GM23338 (cell line): ENCODE measurements at regions not wholly inside any gene's neighbourhood (a gene's known extent, or its start where the extent isn't known, plus 50 kb on each side); places are given as distances from the start of the nearest gene placed in this dataset.
A peak's percentile ranks its signal among the peaks of the same experiment; 100 is the strongest.

Experiments
- ATAC-seq: fragments of 200-7000 bp; cut with Tn5 transposase; 3 replicates; pipeline ENCODE4 v1.9.1; 2020
- DNase-seq: peaks from one replicate; pipeline ENCODE4 v3.0.0-alpha.2; 2015; ENCODE audit warnings: low spot score
- H2AFZ ChIP-seq: fragments of 200-600 bp; sonication (generic); 2 replicates; pipeline ENCODE4 v1.8.0; 2016; ENCODE audit warnings: antibody characterized with exemption, mild to moderate bottlenecking, moderate library complexity
- H3F3A ChIP-seq: fragments of 200-600 bp; sonication (generic); replicated peaks from 2 replicates; pipeline ENCODE4 v1.8.0; 2017; ENCODE audit warnings: antibody characterized with exemption, mixed run types, low read depth
- H3K27ac ChIP-seq: fragments of 200-600 bp; sonication (generic); 2 replicates; pipeline ENCODE4 v1.6.1; 2016; ENCODE audit warnings: low read depth
- H3K27me3 ChIP-seq: fragments of 200-600 bp; sonication (generic); 2 replicates; pipeline ENCODE4 v1.8.0; 2016; ENCODE audit warnings: mild to moderate bottlenecking, mixed run types, moderate library complexity; ENCODE audit not compliant: insufficient read depth
- H3K36me3 ChIP-seq: fragments of 200-600 bp; sonication (generic); 2 replicates; pipeline ENCODE4 v1.8.0; 2016; ENCODE audit warnings: mild to moderate bottlenecking; ENCODE audit not compliant: insufficient read depth
- H3K4me1 ChIP-seq: fragments of 200-600 bp; sonication (generic); 2 replicates; pipeline ENCODE4 v1.8.0; 2016; ENCODE audit warnings: mild to moderate bottlenecking, moderate library complexity; ENCODE audit not compliant: insufficient read depth
- H3K4me2 ChIP-seq: fragments of 200-600 bp; sonication (generic); 2 replicates; pipeline ENCODE4 v1.7.1; 2017; ENCODE audit warnings: mixed run types
- H3K4me3 ChIP-seq: fragments of 200-600 bp; sonication (generic); 2 replicates; pipeline ENCODE4 v1.6.1; 2016; ENCODE audit warnings: mixed run types
- H3K79me2 ChIP-seq: fragments of 200-600 bp; sonication (generic); replicated peaks from 2 replicates; pipeline ENCODE4 v1.8.0; 2017; ENCODE audit warnings: mild to moderate bottlenecking; ENCODE audit not compliant: insufficient read depth
- H3K9me2 ChIP-seq: fragments of 200-600 bp; sonication (generic); 2 replicates; pipeline ENCODE4 v1.8.0; 2017; ENCODE audit not compliant: insufficient read depth
- H4K20me1 ChIP-seq: fragments of 200-600 bp; sonication (generic); replicated peaks from 2 replicates; pipeline ENCODE4 v1.8.0; 2017; ENCODE audit warnings: mild to moderate bottlenecking; ENCODE audit not compliant: insufficient read depth
- H3K27ac Mint-ChIP-seq: 2 replicates; pipeline ENCODE4 v1.8.0; 2020; ENCODE audit warnings: inconsistent platforms, mild to moderate bottlenecking, moderate library complexity, mixed read lengths
- H3K27me3 Mint-ChIP-seq: 3 replicates; pipeline ENCODE4 v1.8.0; 2022; ENCODE audit warnings: low read depth, mild to moderate bottlenecking, moderate library complexity, mixed read lengths, inconsistent platforms; ENCODE audit not compliant: insufficient read depth, poor library complexity
- H3K36me3 Mint-ChIP-seq: 3 replicates; pipeline ENCODE4 v1.8.0; 2021; ENCODE audit warnings: low read depth, mild to moderate bottlenecking, inconsistent platforms, moderate library complexity, mixed read lengths
- H3K4me1 Mint-ChIP-seq: 3 replicates; pipeline ENCODE4 v1.8.0; 2020; ENCODE audit warnings: mild to moderate bottlenecking, inconsistent platforms, mixed read lengths
- H3K4me3 Mint-ChIP-seq: 3 replicates; pipeline ENCODE4 v1.8.0; 2021; ENCODE audit warnings: moderate library complexity, mild to moderate bottlenecking, inconsistent platforms, mixed read lengths
- H3K9me3 Mint-ChIP-seq: 3 replicates; pipeline ENCODE4 v1.8.0; 2020; ENCODE audit warnings: moderate library complexity, mild to moderate bottlenecking, inconsistent platforms, mixed read lengths
- CREB1 ChIP-seq: fragments of 250-450 bp; sonication (Bioruptor Pico); IDR thresholded peaks from 2 replicates; pipeline ENCODE4 v1.5.0; 2020; ENCODE audit warnings: low read depth, mild to moderate bottlenecking, moderate library complexity
- ETS1 ChIP-seq: IDR thresholded peaks from 2 replicates; pipeline ENCODE4 v1.6.1; 2016; ENCODE audit warnings: antibody characterized with exemption
- EZH2 ChIP-seq: fragments of 200-600 bp; sonication (generic); IDR thresholded peaks from one replicate; pipeline ENCODE4 v1.8.0; 2017; ENCODE audit warnings: antibody characterized with exemption, mild to moderate bottlenecking, low read depth; ENCODE audit not compliant: unreplicated experiment
- EZH2phosphoT487 ChIP-seq: fragments of 200-600 bp; sonication (generic); IDR thresholded peaks from one replicate; pipeline ENCODE4 v1.8.1; 2018; ENCODE audit warnings: antibody characterized with exemption; ENCODE audit not compliant: unreplicated experiment
- JUNB ChIP-seq: IDR thresholded peaks from one replicate; pipeline ENCODE4 v1.6.1; 2016; ENCODE audit warnings: antibody characterized with exemption; ENCODE audit not compliant: unreplicated experiment
- NANOG ChIP-seq: IDR thresholded peaks from 2 replicates; pipeline ENCODE4 v1.6.1; 2016; ENCODE audit warnings: antibody characterized with exemption, borderline replicate concordance
- POLR2AphosphoS5 ChIP-seq: IDR thresholded peaks from 2 replicates; pipeline ENCODE4 v1.6.1; 2016; ENCODE audit warnings: antibody characterized with exemption, low read depth
- REST ChIP-seq: IDR thresholded peaks from one replicate; pipeline ENCODE4 v1.6.1; 2018; ENCODE audit warnings: antibody characterized with exemption; ENCODE audit not compliant: unreplicated experiment
- ZNF331 ChIP-seq: fragments of 250-450 bp; sonication (Bioruptor Pico); IDR thresholded peaks from 2 replicates; pipeline ENCODE4 v1.5.0; 2020; ENCODE audit warnings: low read depth, mild to moderate bottlenecking, moderate library complexity
- ZNF462 ChIP-seq: fragments of 250-450 bp; sonication (Bioruptor Pico); IDR thresholded peaks from 2 replicates; pipeline ENCODE4 v1.5.0; 2020; ENCODE audit warnings: mild to moderate bottlenecking, moderate library complexity

GRCh38 chr6:44670146-44670545, 282.6 kb downstream of the CDC5L start (continued):
- TF ChIP-seq ZNF462 (CRISPR knock-in tag) (no peak), POLR2AphosphoS5 (no peak), EZH2phosphoT487 (no peak), CREB1 (CRISPR knock-in tag) (no peak), ZNF331 (no peak), NANOG (no peak)

GRCh38 chr6:44671333-44671732, 283.8 kb downstream of the CDC5L start:
- Histone ChIP-seq H3K4me1 (peaks cover 27% of the 10 kb centered on the region), H3K9me2 (peaks cover 33% of the 10 kb centered on the region), H3K4me3 (no peak overlapping the region), H3K27me3 (no peaks in the 10 kb centered on the region), H3K4me2 (no peak overlapping the region), H4K20me1 (no peaks in the 10 kb centered on the region), H2AFZ (peak overlapping the region; percentile 74; the same call in 1 of the 2 replicates), H3K79me2 (no peaks in the 10 kb centered on the region), H3F3A (no peaks in the 10 kb centered on the region), H3K36me3 (no peaks in the 10 kb centered on the region), H3K27ac (no peak overlapping the region)
- no peak for DNase-seq
- Mint-ChIP-seq H3K4me3 (no peak overlapping the region), H3K36me3 (no peaks in the 10 kb centered on the region; the same call in 2 of the 3 replicates), H3K27ac (no peak overlapping the region), H3K4me1 (peaks cover 44% of the 10 kb centered on the region), H3K27me3 (peaks cover 23% of the 10 kb centered on the region), H3K9me3 (no peaks in the 10 kb centered on the region; the same call in 2 of the 3 replicates)
- ATAC-seq: no peak
- TF ChIP-seq REST (no peak), EZH2 (no peak), JUNB (no peak), NANOG (no peak), EZH2phosphoT487 (no peak), ZNF331 (no peak), POLR2AphosphoS5 (no peak), CREB1 (CRISPR knock-in tag) (no peak), ETS1 (no peak)
